ENCODE measurements at regions not wholly inside any gene's neighbourhood (a gene's known extent, or its start where the extent isn't known, plus 50 kb on each side); places are given as distances from the start of the nearest gene placed in this dataset.

DNA sequence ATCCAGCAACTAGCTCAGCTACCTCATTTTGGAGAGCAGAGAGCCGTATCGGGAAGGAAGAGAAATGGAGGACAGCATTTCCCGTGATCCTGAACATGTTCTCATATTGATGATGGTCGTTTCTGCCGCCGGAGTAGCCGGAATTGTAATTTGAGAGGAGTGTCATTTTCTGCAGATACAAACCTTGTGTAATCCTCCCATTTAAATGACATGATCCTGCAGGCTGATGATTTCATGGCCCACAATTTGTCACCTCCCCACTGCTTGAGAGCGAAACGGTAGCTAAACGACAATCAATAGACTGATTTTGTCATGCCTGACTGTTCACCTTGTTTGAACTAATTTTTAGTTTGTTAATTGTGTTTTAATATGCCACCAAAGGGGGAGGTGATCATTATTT is 126.5 kb upstream of the CNTN6 start:
- no peak for TF ChIP-seq TAF1 (IDR thresholded peaks at IDR 0.05; ENCODE audit: borderline replicate concordance, low read depth, low read length)
- TF ChIP-seq POLR2A (IDR thresholded peaks at IDR 0.05; ENCODE audit: low read depth, low read length): no peak
